Neural cell (in vitro differentiated cells): ENCODE measurements at regions not wholly inside any gene's neighbourhood (a gene's known extent, or its start where the extent isn't known, plus 50 kb on each side); places are given as distances from the start of the nearest gene placed in this dataset.

Experiments used
- H2AFZ ChIP-seq: fragments of 200-600, 300-800 bp; sonication (generic), shearing (Covaris generic); 2 replicates; pipeline ENCODE4 v1.6.0; 2014; ENCODE audit warnings: low read depth, mild to moderate bottlenecking, antibody characterized with exemption, low read length, moderate library complexity
- H3F3A ChIP-seq: fragments of 200-600 bp; shearing (Covaris generic); 2 replicates; pipeline ENCODE4 v1.6.1; 2016; ENCODE audit warnings: mild to moderate bottlenecking, moderate library complexity, mixed read lengths, antibody characterized with exemption, low read length; ENCODE audit not compliant: insufficient read depth, poor library complexity, severe bottlenecking
- H3K27ac ChIP-seq: fragments of 200-600, 300-800 bp; sonication (generic), shearing (Covaris generic); 2 replicates; pipeline ENCODE4 v1.5.1; 2014; ENCODE audit warnings: mild to moderate bottlenecking, low read length, moderate library complexity
- H3K27me3 ChIP-seq: fragments of 300-800, 200-600 bp; sonication (generic), shearing (Covaris generic); 2 replicates; pipeline ENCODE4 v1.6.0; 2014; ENCODE audit warnings: mild to moderate bottlenecking, low read depth, low read length, moderate library complexity; ENCODE audit not compliant: insufficient read depth
- H3K36me3 ChIP-seq: fragments of 300-800, 200-600 bp; sonication (generic), shearing (Covaris generic); 2 replicates; pipeline ENCODE4 v1.5.1; 2014; ENCODE audit warnings: mild to moderate bottlenecking, antibody characterized with exemption, low read length, moderate library complexity; ENCODE audit not compliant: insufficient read depth
- H3K4me2 ChIP-seq: fragments of 300-800, 200-600 bp; sonication (generic), shearing (Covaris generic); 2 replicates; pipeline ENCODE4 v1.6.0; 2014; ENCODE audit warnings: mild to moderate bottlenecking, low read length
- H3K4me3 ChIP-seq: fragments of 300-800, 200-600 bp; sonication (generic), shearing (Covaris generic); 2 replicates; pipeline ENCODE4 v1.5.1; 2014; ENCODE audit warnings: mild to moderate bottlenecking, low read length, moderate library complexity
- H3K79me2 ChIP-seq: fragments of 200-600 bp; shearing (Covaris generic); replicated peaks from 2 replicates; pipeline ENCODE4 v1.6.0; 2014; ENCODE audit warnings: mild to moderate bottlenecking, low read length, moderate library complexity; ENCODE audit not compliant: insufficient read depth
- H3K9ac ChIP-seq: fragments of 300-800, 200-600 bp; sonication (generic), shearing (Covaris generic); 2 replicates; pipeline ENCODE4 v1.6.1; 2016; ENCODE audit warnings: mild to moderate bottlenecking, low read length, mixed read lengths
- H3K9me2 ChIP-seq: fragments of 200-600 bp; shearing (Covaris generic); 2 replicates; pipeline ENCODE4 v1.6.1; 2016; ENCODE audit warnings: mild to moderate bottlenecking, low read length, mixed read lengths; ENCODE audit not compliant: insufficient read depth
- H3K9me3 ChIP-seq: fragments of 200-600, 300-800 bp; sonication (generic), shearing (Covaris generic); 2 replicates; pipeline ENCODE4 v1.6.1; 2016; ENCODE audit warnings: mild to moderate bottlenecking, mixed run types, low read length, moderate library complexity, mixed read lengths
- H4K20me1 ChIP-seq: fragments of 200-600 bp; shearing (Covaris generic); 2 replicates; pipeline ENCODE4 v1.6.1; 2016; ENCODE audit warnings: mild to moderate bottlenecking, mixed run types; ENCODE audit not compliant: insufficient read depth
- EP300 ChIP-seq: fragments of 450-650 bp; conservative IDR thresholded peaks from 2 replicates; pipeline ENCODE4 v1.6.1; 2014; ENCODE audit warnings: antibody characterized with exemption, mild to moderate bottlenecking, moderate library complexity; ENCODE audit not compliant: poor library complexity, severe bottlenecking
- EZH2 ChIP-seq: fragments of 200-600, 300-800 bp; shearing (Covaris generic), sonication (generic); IDR thresholded peaks from 2 replicates; pipeline ENCODE4 v1.6.1; 2014; ENCODE audit warnings: antibody characterized with exemption, low read length, borderline replicate concordance, mild to moderate bottlenecking; ENCODE audit not compliant: insufficient read depth, poor library complexity, severe bottlenecking
- MXI1 ChIP-seq: fragments of 450-650 bp; conservative IDR thresholded peaks from 2 replicates; pipeline ENCODE4 v1.6.1; 2014; ENCODE audit warnings: antibody characterized with exemption, mild to moderate bottlenecking; ENCODE audit not compliant: poor library complexity, severe bottlenecking
- POLR2AphosphoS5 ChIP-seq: IDR thresholded peaks from 2 replicates; pipeline ENCODE4 v1.6.1; 2012
- RAD21 ChIP-seq: fragments of 450-650 bp; conservative IDR thresholded peaks from 2 replicates; pipeline ENCODE4 v1.6.1; 2014; ENCODE audit warnings: antibody characterized with exemption, mild to moderate bottlenecking, moderate library complexity
- SMC3 ChIP-seq: fragments of 450-650 bp; conservative IDR thresholded peaks from 2 replicates; pipeline ENCODE4 v1.6.1; 2014; ENCODE audit warnings: antibody characterized with exemption, mild to moderate bottlenecking, moderate library complexity; ENCODE audit not compliant: poor library complexity
- TAF1 ChIP-seq: IDR thresholded peaks from 2 replicates; pipeline ENCODE4 v1.6.1; 2012; ENCODE audit warnings: low read depth
- TF ChIP-seq, protein P1 (sequence below): fragments of 450-650 bp; IDR thresholded peaks from 2 replicates; pipeline ENCODE4 v1.5.1; 2014; ENCODE audit warnings: antibody characterized with exemption, mild to moderate bottlenecking, moderate library complexity; ENCODE audit not compliant: poor library complexity, severe bottlenecking
- TF ChIP-seq, protein P2 (sequence below): IDR thresholded peaks from 2 replicates; pipeline ENCODE4 v1.6.1; 2012; ENCODE audit warnings: borderline replicate concordance

DNA sequence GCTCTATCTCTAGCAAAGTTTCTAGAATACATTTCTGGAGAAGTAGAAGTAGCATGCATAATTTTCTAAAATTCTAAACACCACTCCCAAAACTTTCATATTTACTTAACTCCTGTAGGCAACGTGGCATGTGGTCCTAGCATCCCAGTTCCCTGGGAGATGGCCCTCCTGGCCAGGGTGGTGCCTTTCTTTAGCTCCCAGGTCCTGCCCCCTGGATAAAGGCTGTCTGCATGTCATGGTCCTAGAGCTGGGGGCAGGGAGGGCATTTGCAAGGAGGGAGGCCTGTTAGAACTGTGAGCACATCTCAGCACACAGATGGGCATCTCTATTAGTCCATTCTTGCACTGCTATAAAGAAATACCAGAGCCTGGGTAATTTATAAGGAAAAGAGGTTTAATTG lies 485.6 kb upstream of the SULF2 start:
- no peak overlapping the region for H3K27ac ChIP-seq
- H3K36me3 ChIP-seq: no peaks in the 10 kb centered on the region
- no peak overlapping the region for H3K9ac ChIP-seq
- no peaks in the 10 kb centered on the region for H4K20me1 ChIP-seq
- H3K27me3 ChIP-seq: no peaks in the 10 kb centered on the region
- no peak overlapping the region for H3K4me3 ChIP-seq
- H3K4me2 ChIP-seq: no peak overlapping the region
- H3F3A ChIP-seq: no peaks in the 10 kb centered on the region
- no peaks in the 10 kb centered on the region for H3K79me2 ChIP-seq
- H3K9me2 ChIP-seq: no peaks in the 10 kb centered on the region
- TF ChIP-seq EP300 (no peak), EZH2 (no peak), MXI1 (no peak), SMC3 (no peak), TAF1 (no peak)
- TF ChIP-seq, protein P1, sequence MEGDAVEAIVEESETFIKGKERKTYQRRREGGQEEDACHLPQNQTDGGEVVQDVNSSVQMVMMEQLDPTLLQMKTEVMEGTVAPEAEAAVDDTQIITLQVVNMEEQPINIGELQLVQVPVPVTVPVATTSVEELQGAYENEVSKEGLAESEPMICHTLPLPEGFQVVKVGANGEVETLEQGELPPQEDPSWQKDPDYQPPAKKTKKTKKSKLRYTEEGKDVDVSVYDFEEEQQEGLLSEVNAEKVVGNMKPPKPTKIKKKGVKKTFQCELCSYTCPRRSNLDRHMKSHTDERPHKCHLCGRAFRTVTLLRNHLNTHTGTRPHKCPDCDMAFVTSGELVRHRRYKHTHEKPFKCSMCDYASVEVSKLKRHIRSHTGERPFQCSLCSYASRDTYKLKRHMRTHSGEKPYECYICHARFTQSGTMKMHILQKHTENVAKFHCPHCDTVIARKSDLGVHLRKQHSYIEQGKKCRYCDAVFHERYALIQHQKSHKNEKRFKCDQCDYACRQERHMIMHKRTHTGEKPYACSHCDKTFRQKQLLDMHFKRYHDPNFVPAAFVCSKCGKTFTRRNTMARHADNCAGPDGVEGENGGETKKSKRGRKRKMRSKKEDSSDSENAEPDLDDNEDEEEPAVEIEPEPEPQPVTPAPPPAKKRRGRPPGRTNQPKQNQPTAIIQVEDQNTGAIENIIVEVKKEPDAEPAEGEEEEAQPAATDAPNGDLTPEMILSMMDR: no peak
- no peak overlapping the region for H2AFZ ChIP-seq
- no peaks in the 10 kb centered on the region for H3K9me3 ChIP-seq

DNA sequence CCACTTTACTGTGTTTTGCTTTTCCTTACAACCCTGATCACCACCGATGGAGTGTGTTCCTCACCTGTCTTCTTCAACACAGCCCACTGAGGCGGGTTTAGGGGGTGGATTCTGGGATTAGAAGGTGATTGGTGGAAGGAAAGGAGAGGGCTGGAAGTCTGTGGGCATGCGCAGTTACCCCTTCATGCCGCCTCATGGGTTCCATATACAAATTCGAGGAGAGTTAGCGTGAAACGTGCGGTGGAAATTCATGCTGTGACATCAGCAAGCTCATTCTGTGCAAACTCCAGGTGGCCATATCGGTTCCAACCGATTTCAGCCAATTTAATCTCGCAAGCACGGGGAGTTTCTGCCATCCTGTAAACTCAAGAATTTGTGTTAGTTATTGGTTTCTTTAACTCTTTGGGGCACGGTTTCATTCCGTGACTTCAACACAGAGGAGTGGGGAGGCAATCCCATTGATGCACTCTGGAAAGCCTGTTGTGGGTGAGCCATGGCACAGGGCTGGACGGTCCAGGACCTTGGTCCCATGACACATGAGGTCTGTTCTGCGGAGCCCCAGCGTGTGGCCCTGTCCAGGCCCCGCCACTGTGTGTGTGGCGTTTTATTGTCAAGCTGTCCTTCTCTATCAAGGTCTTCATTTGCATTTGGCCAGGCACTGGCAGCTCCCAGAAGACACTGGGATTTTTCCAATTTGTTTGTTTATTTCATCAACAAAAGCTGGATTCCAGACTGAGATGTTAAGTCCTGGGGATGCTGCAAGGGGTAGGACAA lies 482.8 kb upstream of the SULF2 start:
- Histone ChIP-seq H2AFZ (no peak overlapping the region), H3F3A (no peaks in the 10 kb centered on the region), H3K9me3 (no peaks in the 10 kb centered on the region), H3K79me2 (no peaks in the 10 kb centered on the region), H4K20me1 (no peaks in the 10 kb centered on the region), H3K9me2 (no peaks in the 10 kb centered on the region), H3K4me3 (no peak overlapping the region), H3K27ac (no peak overlapping the region), H3K9ac (no peak overlapping the region), H3K4me2 (no peak overlapping the region), H3K36me3 (no peaks in the 10 kb centered on the region), H3K27me3 (no peaks in the 10 kb centered on the region)
- TF ChIP-seq, protein P2, sequence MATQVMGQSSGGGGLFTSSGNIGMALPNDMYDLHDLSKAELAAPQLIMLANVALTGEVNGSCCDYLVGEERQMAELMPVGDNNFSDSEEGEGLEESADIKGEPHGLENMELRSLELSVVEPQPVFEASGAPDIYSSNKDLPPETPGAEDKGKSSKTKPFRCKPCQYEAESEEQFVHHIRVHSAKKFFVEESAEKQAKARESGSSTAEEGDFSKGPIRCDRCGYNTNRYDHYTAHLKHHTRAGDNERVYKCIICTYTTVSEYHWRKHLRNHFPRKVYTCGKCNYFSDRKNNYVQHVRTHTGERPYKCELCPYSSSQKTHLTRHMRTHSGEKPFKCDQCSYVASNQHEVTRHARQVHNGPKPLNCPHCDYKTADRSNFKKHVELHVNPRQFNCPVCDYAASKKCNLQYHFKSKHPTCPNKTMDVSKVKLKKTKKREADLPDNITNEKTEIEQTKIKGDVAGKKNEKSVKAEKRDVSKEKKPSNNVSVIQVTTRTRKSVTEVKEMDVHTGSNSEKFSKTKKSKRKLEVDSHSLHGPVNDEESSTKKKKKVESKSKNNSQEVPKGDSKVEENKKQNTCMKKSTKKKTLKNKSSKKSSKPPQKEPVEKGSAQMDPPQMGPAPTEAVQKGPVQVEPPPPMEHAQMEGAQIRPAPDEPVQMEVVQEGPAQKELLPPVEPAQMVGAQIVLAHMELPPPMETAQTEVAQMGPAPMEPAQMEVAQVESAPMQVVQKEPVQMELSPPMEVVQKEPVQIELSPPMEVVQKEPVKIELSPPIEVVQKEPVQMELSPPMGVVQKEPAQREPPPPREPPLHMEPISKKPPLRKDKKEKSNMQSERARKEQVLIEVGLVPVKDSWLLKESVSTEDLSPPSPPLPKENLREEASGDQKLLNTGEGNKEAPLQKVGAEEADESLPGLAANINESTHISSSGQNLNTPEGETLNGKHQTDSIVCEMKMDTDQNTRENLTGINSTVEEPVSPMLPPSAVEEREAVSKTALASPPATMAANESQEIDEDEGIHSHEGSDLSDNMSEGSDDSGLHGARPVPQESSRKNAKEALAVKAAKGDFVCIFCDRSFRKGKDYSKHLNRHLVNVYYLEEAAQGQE: no peak

DNA sequence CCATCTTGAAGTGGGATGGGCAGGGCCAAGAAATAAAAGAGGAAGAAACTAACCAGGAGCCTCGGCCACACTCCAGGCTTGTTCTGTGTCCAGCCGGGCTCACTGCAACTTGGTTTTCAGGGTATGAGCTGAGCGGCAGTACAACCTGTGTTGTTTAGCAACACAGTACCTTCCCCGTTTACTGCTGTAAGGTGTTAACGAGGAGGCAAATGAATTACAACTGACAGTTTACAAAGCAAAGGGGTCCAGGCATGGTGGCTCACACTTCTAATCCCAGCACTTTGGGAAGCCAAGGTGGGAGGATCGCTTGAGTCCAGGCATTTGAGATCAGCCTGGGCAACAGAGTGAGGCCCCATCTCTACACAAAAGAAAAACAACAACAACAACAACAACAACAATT lies 481.3 kb upstream of the SULF2 start:
- Histone ChIP-seq H3K9me2 (no peaks in the 10 kb centered on the region), H3K36me3 (no peaks in the 10 kb centered on the region), H3F3A (no peaks in the 10 kb centered on the region), H3K27ac (no peak overlapping the region), H4K20me1 (no peaks in the 10 kb centered on the region), H3K9me3 (no peaks in the 10 kb centered on the region), H3K4me2 (no peak overlapping the region), H3K4me3 (no peak overlapping the region), H3K9ac (no peak overlapping the region), H3K27me3 (no peaks in the 10 kb centered on the region), H2AFZ (no peak overlapping the region), H3K79me2 (no peaks in the 10 kb centered on the region)
- TF ChIP-seq, protein P1: no peak
- TF ChIP-seq RAD21 (no peak), EP300 (no peak), POLR2AphosphoS5 (no peak), TAF1 (no peak), SMC3 (no peak), EZH2 (no peak), MXI1 (no peak)
- TF ChIP-seq, protein P2: no peak
